ENCODE measurements at regions not wholly inside any gene's neighbourhood (a gene's known extent, or its start where the extent isn't known, plus 50 kb on each side); places are given as distances from the start of the nearest gene placed in this dataset.
"Not testable (repeated sequence)": the region's sequence is repeated elsewhere in the genome, so short reads cannot be mapped to it uniquely, and the experiment has no call there.

- no peak for DNase-seq
These were observed 341.6 kb downstream of the SOX4 start for GRCh38 chr6:21935142-21935541.

DNA sequence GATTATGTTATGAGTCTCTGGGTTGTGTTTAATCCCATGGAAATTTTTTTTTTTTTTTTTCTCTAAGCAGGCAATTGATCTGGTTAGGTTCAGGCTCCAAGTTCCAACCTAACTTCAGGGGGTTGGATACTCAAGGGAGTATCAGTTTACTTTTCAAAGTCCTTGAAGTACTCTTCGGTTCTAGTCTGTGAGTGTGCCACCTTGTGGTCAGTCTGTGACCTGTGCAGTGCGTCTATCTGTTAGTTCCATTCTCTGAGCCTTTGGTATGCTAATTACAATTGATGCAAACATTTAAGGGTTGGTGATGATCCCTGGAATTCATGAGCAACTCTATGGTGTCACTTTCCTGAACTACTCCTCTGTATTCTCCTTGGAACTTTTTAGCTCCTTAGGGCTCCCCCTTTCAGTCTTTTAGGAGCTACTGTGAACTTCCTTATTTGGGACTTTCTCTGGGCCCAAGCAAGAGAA, 342.0 kb downstream of the SOX4 start:
- DNase-seq: no peak

DNA sequence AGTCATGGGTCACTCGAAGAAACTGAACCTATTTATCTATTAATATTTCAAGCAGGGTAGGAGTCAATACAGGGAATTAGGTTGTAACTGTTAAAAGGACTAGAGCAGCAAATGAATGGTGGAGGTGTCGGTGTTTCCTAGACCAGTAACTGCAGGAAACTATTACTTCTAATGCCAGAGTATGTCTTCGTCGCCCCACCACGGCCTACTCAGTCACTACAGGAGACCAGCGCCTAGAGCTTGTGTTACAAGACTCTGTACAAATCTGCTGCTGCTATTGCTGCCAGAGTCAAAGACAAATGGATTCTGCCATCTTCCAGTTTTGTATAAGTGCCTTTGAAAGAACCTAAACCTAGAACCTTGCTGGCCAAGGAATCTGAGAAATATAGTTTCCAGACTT, 343.9 kb downstream of the SOX4 start:
- DNase-seq: no peak

GRCh38 chr6:21939066-21939465, 345.5 kb downstream of the SOX4 start:
- not testable (repeated sequence) for DNase-seq

GRCh38 chr6:21941926-21942325, 348.4 kb downstream of the SOX4 start:
- DNase-seq: no peak

DNA sequence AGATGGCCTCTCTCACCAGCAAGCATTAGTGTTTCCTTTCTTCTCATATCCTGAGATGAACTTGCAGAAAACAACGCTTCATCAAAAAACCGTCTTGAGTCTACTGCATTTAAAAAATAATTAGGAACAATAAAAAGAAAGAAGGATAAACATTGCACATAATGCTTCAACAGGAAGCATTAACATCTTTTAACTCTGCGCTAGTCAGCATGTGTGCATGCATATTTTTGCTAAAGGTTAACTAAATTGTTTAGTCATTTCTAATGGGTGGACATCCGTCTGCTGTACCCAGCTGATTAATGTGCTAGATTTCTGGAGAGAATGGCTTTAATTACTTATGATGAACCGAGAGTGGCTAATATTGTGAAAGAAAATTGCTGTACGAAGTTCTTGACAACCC, 349.3 kb downstream of the SOX4 start:
- DNase-seq: no peak

- peak; percentile 55 for DNase-seq
These were observed 350.5 kb downstream of the PRL start for GRCh38 chr6:21946298-21946783.

- not testable (repeated sequence) for DNase-seq
These were observed 349.6 kb downstream of the PRL start for GRCh38 chr6:21947227-21947626.

DNA sequence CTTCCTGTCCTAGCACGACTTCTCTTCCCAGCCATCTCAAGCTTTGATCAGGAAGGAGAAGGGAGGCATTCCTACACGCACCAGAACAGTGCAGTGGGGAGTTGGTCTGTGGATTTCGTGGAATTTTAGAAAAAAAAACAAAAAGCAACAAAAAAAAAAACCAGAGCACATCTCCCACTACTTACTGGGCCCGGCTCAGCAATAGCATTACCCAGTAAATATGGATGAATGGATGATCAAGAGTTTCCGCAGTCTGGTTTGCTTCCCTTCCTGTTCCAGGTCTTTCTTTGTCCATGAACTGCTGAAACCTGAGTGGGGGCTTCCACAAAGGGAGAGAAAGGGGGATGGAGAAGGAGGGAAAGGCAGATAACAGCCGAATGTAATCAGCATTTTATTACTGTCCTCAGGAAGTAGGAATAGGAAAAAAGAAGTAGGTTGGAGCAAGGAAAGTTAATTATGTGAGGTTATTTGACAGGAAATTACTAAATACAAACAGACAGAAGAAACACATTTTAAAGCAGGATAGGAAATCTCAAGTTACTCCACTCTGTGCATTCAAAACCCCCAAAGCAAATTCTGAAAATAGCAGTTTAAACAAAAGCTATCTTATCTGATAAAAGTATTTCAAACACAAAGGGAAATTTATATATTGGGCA, 349.0 kb downstream of the PRL start:
- no peak for DNase-seq

GRCh38 chr6:21949211-21949801, 347.5 kb downstream of the PRL start:
- DNase-seq: no peak

- DNase-seq: no peak
These were observed 344.5 kb downstream of the PRL start for GRCh38 chr6:21952367-21952766.

DNA sequence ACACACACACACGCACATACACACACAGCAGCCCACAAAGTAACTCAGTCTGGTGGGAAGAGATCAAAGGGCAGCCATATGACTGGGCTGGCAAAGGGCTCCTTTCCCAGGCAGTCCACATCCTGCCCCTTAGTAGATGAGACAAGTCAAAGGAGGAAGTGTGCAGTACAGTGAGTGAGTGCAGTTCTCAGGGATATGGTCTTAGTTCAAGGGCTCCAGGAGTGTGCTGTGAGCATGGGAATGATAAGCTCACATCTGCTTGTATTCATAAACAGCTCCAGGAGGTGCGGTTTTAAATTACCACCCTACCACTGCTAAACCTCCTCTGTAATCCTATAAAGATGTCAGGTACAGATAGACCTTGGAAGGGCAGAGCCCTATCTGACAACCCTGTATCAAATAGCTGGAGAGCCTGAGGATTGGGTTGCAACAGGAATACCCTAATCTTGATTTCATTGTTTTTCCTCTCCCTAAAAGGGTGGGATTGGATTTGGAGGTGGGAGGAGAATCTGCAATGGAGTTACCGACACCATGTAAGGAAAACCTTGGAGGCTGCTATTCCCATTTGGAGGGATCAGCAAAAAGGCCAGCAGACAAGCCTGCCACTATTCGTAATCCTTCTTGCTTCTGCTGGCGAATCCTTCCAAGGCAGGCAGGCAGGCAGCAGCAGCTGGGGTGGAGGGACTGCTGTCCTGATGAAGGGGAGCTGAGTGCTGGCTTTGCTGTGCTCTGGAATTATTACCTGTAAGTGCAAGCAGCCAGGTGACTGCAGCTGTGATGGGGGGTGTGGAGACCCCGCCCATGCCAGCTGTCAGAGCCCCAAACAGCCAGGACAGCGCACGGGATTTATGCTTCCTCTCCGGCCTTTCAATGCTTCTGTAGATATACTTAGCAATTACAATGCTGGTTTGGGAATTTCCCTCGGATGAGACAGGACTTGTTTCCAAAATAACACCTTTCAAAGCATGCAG, 342.7 kb downstream of the PRL start:
- DNase-seq: no peak

DNA sequence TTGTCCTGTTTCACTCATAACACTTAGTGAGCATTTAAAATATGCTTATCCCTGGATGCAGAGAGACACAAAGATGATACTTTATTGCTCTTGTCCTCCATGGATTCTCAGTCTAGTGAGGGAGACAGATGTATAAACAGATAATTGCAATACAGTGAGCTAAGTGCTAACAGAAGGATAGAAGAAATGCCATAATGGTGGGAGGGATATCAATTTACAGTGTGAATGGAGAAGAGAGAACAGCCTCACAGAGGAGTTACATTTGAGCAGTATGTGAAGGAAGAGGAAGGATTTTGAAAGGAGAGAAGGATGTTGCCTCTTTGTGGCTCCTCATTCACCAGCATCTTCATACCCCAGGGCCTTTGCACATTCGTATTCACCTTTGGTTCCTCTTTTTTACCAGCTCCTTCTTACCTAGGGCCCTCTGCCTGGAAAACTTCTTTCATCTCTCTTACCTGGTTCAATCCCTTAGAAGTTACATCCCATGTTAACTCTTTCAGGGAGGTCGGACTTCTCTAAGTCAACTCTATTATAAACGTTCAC, 341.7 kb downstream of the PRL start:
- DNase-seq: no peak

GRCh38 chr6:21955951-21956350, 340.9 kb downstream of the PRL start:
- no peak for DNase-seq

GRCh38 chr6:21958428-21958827, 338.4 kb downstream of the PRL start:
- no peak for DNase-seq

DNA sequence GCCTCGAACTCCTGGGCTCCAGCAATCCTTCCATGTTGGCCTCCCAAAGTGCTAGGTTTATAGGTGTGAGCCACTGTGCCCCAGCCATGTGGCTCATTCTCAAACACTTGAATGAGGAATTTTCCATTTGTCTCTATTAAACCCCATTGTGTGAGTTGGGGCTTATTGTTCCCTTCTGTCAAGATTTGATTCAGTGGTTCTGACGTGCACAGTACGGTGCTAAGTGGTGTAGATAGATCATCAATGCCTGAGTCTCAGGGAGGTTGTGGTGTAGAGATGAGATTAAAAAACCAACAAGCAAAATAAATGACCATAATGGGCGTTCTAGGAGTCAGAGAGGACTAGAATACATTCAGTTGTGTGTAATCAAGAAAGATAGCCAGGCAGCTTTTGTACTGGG, 335.6 kb downstream of the PRL start:
- DNase-seq: no peak

- no peak for DNase-seq
These were observed 331.8 kb downstream of the PRL start for GRCh38 chr6:21965016-21965415.

DNA sequence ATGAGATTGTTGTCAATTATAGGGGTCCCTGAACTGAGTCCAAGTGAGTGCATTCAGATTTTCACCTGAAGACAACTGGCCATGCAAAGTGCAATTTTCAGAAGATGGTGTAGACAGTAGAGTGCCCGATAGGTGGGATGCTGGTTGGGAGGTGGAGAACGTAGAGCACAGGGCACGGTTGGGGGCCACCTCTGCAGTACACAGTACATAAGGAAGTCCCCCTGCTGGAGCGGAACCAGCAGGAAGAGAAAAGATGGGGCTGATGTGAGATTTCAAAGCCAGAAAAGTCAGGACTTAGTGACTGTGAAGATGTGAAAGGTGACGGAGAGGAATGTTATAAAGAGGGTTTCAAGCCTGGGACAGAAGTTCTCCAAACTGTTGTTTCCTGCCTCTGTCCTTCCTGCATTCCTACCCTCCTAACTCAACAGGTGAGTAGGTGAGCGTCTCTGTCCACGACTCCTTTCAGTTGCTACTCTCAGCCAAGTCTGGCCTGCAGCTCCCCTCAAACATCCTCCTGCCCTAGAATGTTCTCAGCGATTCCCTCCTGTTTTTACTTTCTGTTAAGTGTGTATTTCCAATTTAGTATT, 330.8 kb downstream of the PRL start:
- DNase-seq: no peak

- DNase-seq: no peak
These were observed 329.5 kb downstream of the PRL start for GRCh38 chr6:21967056-21967974.

GRCh38 chr6:21968411-21968810, 328.4 kb downstream of the PRL start:
- no peak for DNase-seq

DNA sequence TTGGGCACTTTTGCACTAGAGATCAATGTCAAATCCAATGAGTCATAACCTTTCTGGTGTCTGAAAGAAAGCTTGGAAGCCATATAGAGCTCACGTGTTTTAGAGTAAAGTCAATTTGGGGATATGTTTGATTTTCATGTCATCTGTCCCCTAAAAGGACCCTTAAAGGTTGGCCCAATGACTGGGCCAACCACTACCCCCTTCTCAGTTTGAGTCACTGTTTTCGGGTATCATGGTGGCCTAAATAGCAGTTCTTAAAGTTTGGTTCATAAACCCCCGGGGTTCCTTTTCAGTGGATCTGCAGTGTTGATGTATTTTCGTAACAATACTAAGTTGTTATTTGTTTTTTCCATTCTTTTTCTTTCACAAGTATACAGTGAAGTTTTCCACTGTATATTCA, 327.6 kb downstream of the PRL start:
- DNase-seq: no peak

Measured in NCI-H2107 (cell line).